ENCODE measurements at regions not wholly inside any gene's neighbourhood (a gene's known extent, or its start where the extent isn't known, plus 50 kb on each side); places are given as distances from the start of the nearest gene placed in this dataset.

DNA sequence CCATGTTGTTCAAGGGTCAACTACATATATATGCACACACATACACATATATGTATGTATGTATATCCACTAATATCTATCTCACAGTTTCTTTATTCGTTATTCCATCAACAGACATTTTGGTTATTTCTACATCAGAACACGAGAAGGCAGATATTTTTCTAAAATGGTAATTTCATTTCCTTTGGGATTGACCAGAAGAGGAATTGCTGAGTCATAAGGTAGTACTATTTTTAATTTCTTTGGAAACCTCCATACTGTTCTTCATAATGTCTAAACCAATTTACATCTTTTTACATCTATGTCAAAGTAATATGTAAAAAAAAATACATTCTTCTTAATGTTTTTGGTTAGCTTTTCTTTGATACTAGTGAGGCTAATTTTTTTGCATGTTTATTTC lies 630.7 kb upstream of the GCFC2 start:
- Histone ChIP-seq H3K9me2 (replicated peaks; ENCODE audit: low read depth, low read length) (no peaks in the 10 kb centered on the region), H3K27me3 (ENCODE audit: insufficient read depth, low read length, poor library complexity, severe bottlenecking) (no peaks in the 10 kb centered on the region), H3K9ac (ENCODE audit: low read depth, low read length, poor library complexity, severe bottlenecking) (no peak overlapping the region), H2AFZ (ENCODE audit: low read length) (no peak overlapping the region), H3K4me2 (ENCODE audit: low read depth, low read length, poor library complexity, severe bottlenecking) (no peak overlapping the region), H3K36me3 (ENCODE audit: insufficient read depth, low read length) (no peaks in the 10 kb centered on the region), H3F3A (ENCODE audit: low read depth) (no peaks in the 10 kb centered on the region), H3K4me1 (ENCODE audit: insufficient read depth, low read length, poor library complexity, severe bottlenecking) (no peaks in the 10 kb centered on the region), H4K20me1 (ENCODE audit: insufficient read depth, low read length, poor library complexity, severe bottlenecking) (no peaks in the 10 kb centered on the region), H3K4me3 (ENCODE audit: low read length, poor library complexity, severe bottlenecking) (no peak overlapping the region), H3K9me3 (ENCODE audit: insufficient read depth, low read depth, low read length) (no peaks in the 10 kb centered on the region), H3K79me2 (ENCODE audit: insufficient read depth, low read length) (no peaks in the 10 kb centered on the region)
- no peak for TF ChIP-seq EZH2phosphoT487 (IDR thresholded peaks at IDR 0.05; ENCODE audit: borderline replicate concordance)
- TF ChIP-seq, protein P1, sequence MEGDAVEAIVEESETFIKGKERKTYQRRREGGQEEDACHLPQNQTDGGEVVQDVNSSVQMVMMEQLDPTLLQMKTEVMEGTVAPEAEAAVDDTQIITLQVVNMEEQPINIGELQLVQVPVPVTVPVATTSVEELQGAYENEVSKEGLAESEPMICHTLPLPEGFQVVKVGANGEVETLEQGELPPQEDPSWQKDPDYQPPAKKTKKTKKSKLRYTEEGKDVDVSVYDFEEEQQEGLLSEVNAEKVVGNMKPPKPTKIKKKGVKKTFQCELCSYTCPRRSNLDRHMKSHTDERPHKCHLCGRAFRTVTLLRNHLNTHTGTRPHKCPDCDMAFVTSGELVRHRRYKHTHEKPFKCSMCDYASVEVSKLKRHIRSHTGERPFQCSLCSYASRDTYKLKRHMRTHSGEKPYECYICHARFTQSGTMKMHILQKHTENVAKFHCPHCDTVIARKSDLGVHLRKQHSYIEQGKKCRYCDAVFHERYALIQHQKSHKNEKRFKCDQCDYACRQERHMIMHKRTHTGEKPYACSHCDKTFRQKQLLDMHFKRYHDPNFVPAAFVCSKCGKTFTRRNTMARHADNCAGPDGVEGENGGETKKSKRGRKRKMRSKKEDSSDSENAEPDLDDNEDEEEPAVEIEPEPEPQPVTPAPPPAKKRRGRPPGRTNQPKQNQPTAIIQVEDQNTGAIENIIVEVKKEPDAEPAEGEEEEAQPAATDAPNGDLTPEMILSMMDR (conservative IDR thresholded peaks at IDR 0.05; ENCODE audit: low read length) = no peak

DNA sequence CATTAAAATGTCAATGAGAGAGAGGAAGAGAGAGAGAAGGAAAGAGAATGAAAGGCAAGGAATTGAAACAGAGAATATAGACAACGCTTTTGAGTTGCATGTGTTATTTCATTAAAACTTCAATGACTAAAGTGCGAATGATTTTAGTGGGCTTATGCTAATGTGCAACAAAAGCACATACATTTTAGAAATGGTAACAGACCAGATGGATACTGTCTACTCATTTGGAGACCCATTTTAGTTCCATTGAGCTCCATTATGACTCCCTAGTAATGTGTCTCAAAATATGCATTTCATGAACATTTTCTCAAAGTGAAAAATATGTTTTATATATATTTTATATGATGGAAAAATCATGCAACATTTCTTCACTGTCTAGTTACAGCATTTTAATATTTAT lies 622.2 kb upstream of the GCFC2 start:
- no peaks in the 10 kb centered on the region for H4K20me1 ChIP-seq (ENCODE audit: insufficient read depth, low read length, poor library complexity, severe bottlenecking)
- H3K9me2 ChIP-seq (replicated peaks; ENCODE audit: low read depth, low read length) = no peaks in the 10 kb centered on the region
- no peaks in the 10 kb centered on the region for H3K79me2 ChIP-seq (ENCODE audit: insufficient read depth, low read length)
- no peak overlapping the region for H2AFZ ChIP-seq (ENCODE audit: low read length)
- H3K4me1 ChIP-seq (ENCODE audit: insufficient read depth, low read length, poor library complexity, severe bottlenecking) = no peaks in the 10 kb centered on the region
- H3K9ac ChIP-seq (ENCODE audit: low read depth, low read length, poor library complexity, severe bottlenecking) = no peak overlapping the region
- H3K9me3 ChIP-seq (ENCODE audit: insufficient read depth, low read depth, low read length) = no peaks in the 10 kb centered on the region
- no peak overlapping the region for H3K4me3 ChIP-seq (ENCODE audit: low read length, poor library complexity, severe bottlenecking)
- no peaks in the 10 kb centered on the region for H3K27me3 ChIP-seq (ENCODE audit: insufficient read depth, low read length, poor library complexity, severe bottlenecking)
- no peaks in the 10 kb centered on the region for H3F3A ChIP-seq (ENCODE audit: low read depth)
- TF ChIP-seq EZH2phosphoT487 (IDR thresholded peaks at IDR 0.05; ENCODE audit: borderline replicate concordance) = no peak
- TF ChIP-seq, protein P1 (conservative IDR thresholded peaks at IDR 0.05; ENCODE audit: low read length) = no peak
- no peaks in the 10 kb centered on the region for H3K36me3 ChIP-seq (ENCODE audit: insufficient read depth, low read length)
- H3K4me2 ChIP-seq (ENCODE audit: low read depth, low read length, poor library complexity, severe bottlenecking) = no peak overlapping the region

DNA sequence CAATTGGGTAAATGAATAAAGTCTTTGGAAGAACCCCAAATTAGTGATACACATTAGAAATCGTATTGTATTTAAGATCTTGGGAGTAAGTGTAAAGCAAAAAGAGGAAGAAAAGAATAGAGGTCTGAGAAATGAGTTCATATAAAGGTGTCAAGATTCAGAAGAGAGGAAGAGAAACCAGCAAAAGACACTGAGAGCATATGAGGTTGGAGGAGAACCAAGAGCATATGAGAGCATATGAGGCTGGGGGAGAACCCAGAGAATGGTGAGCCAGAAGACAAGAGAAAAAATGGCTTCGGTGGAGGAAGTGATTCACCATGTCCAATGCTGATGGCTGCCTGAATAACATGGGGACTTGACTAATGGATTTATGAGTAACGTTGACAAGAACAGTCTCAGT lies 620.1 kb upstream of the GCFC2 start:
- H3K4me2 ChIP-seq (ENCODE audit: low read depth, low read length, poor library complexity, severe bottlenecking) = no peak overlapping the region
- TF ChIP-seq, protein P1 (conservative IDR thresholded peaks at IDR 0.05; ENCODE audit: low read length) = no peak
- TF ChIP-seq EZH2phosphoT487 (IDR thresholded peaks at IDR 0.05; ENCODE audit: borderline replicate concordance) = no peak

More for the DNA sequence above, 620.1 kb upstream of the GCFC2 start:
- Histone ChIP-seq H3K9me3 (ENCODE audit: insufficient read depth, low read depth, low read length) (no peaks in the 10 kb centered on the region), H3K36me3 (ENCODE audit: insufficient read depth, low read length) (no peaks in the 10 kb centered on the region), H3K27me3 (ENCODE audit: insufficient read depth, low read length, poor library complexity, severe bottlenecking) (no peaks in the 10 kb centered on the region), H3K4me3 (ENCODE audit: low read length, poor library complexity, severe bottlenecking) (no peak overlapping the region), H4K20me1 (ENCODE audit: insufficient read depth, low read length, poor library complexity, severe bottlenecking) (no peaks in the 10 kb centered on the region), H3K9ac (ENCODE audit: low read depth, low read length, poor library complexity, severe bottlenecking) (no peak overlapping the region), H3K9me2 (replicated peaks; ENCODE audit: low read depth, low read length) (no peaks in the 10 kb centered on the region), H3K79me2 (ENCODE audit: insufficient read depth, low read length) (no peaks in the 10 kb centered on the region), H2AFZ (ENCODE audit: low read length) (no peak overlapping the region), H3K4me1 (ENCODE audit: insufficient read depth, low read length, poor library complexity, severe bottlenecking) (no peaks in the 10 kb centered on the region), H3F3A (ENCODE audit: low read depth) (no peaks in the 10 kb centered on the region)
